NCI-H226 (cell line): ENCODE measurements at regions not wholly inside any gene's neighbourhood (a gene's known extent, or its start where the extent isn't known, plus 50 kb on each side); places are given as distances from the start of the nearest gene placed in this dataset.

Experiments
- DNase-seq: peaks from one replicate; pipeline ENCODE4 v3.0.0-alpha.2; 2015

GRCh38 chr16:51637770-51638094 is 486.7 kb upstream of the SALL1 start:
- DNase-seq, result no peak

GRCh38 chr16:51636920-51637769 is 486.1 kb upstream of the SALL1 start:
- DNase-seq, result no peak

GRCh38 chr16:51635181-51635580 is 484.1 kb upstream of the SALL1 start:
- no peak for DNase-seq

GRCh38 chr16:51630076-51630475 is 479.0 kb upstream of the SALL1 start:
- DNase-seq, result no peak

- no peak for DNase-seq
Measured at GRCh38 chr16:51629576-51629975, 478.5 kb upstream of the SALL1 start.

GRCh38 chr16:51624080-51624775 is 473.2 kb upstream of the SALL1 start:
- DNase-seq, result no peak

GRCh38 chr16:51621610-51622009 is 470.5 kb upstream of the SALL1 start:
- no peak for DNase-seq

GRCh38 chr16:51615141-51615540 is 464.1 kb upstream of the SALL1 start:
- no peak for DNase-seq

GRCh38 chr16:51607201-51607651 is 456.2 kb upstream of the SALL1 start:
- DNase-seq, result no peak

- no peak for DNase-seq
Measured at GRCh38 chr16:51596247-51596646, 445.2 kb upstream of the SALL1 start.

GRCh38 chr16:51592535-51593300 is 441.6 kb upstream of the SALL1 start:
- DNase-seq, result no peak

GRCh38 chr16:51592001-51592501 is 441.0 kb upstream of the SALL1 start:
- no peak for DNase-seq

GRCh38 chr16:51591480-51591879 is 440.4 kb upstream of the SALL1 start:
- no peak for DNase-seq

GRCh38 chr16:51579652-51580360 is 428.7 kb upstream of the SALL1 start:
- no peak for DNase-seq

GRCh38 chr16:51577621-51578303 is 426.7 kb upstream of the SALL1 start:
- DNase-seq, result no peak

GRCh38 chr16:51576498-51577195 is 425.6 kb upstream of the SALL1 start:
- DNase-seq, result no peak

GRCh38 chr16:51573191-51573590 is 422.1 kb upstream of the SALL1 start:
- no peak for DNase-seq

- no peak for DNase-seq
Measured at GRCh38 chr16:51569203-51569931, 418.3 kb upstream of the SALL1 start.

GRCh38 chr16:51567911-51568310 is 416.8 kb upstream of the SALL1 start:
- no peak for DNase-seq

- no peak for DNase-seq
Measured at GRCh38 chr16:51565184-51565583, 414.1 kb upstream of the SALL1 start.

GRCh38 chr16:51562891-51563290 is 411.8 kb upstream of the SALL1 start:
- DNase-seq, result no peak
